Left lung (tissue), 4 donors: ENCODE measurements at regions not wholly inside any gene's neighbourhood (a gene's known extent, or its start where the extent isn't known, plus 50 kb on each side); places are given as distances from the start of the nearest gene placed in this dataset.

Experiments
- ATAC-seq: fragments of 200-7000 bp; cut with Tn5 transposase; one replicate; pipeline ENCODE4 v1.9.1; 2020; ENCODE audit warnings: moderate library complexity
- DNase-seq, 4 donors: peaks; one replicate each; pipeline ENCODE4 v3.0.0-alpha.2; 2013 to 2020
- H3K27ac ChIP-seq, 2 donors: fragments of 200-600 bp; sonication (generic) in 1 of 2; one replicate each; pipeline versions ENCODE4 v1.5.0 to v1.8.0; 2020 to 2021
- H3K27me3 ChIP-seq, 2 donors: fragments of 200-600 bp; sonication (generic) in 1 of 2; one replicate each; pipeline versions ENCODE4 v1.5.0 to v1.8.0; 2020 to 2021
- H3K36me3 ChIP-seq, 2 donors: fragments of 200-600 bp; sonication (generic) in 1 of 2; one replicate each; pipeline versions ENCODE4 v1.5.0 to v1.8.0; 2020 to 2021
- H3K4me1 ChIP-seq, 2 donors: fragments of 200-600 bp; one replicate each; pipeline ENCODE4 v1.8.0; 2021
- H3K4me3 ChIP-seq, 2 donors: fragments of 200-600 bp; sonication (generic) in 1 of 2; one replicate each; pipeline versions ENCODE4 v1.5.0 to v1.8.0; 2020 to 2021; ENCODE audit warnings: mild to moderate bottlenecking in 1 of 2
- H3K9me3 ChIP-seq, 2 donors: fragments of 200-600 bp; sonication (generic) in 1 of 2; one replicate each; pipeline versions ENCODE4 v1.5.0 to v1.8.0; 2020 to 2021
- CTCF ChIP-seq, 2 donors: fragments of 200-600 bp; sonication (generic) in 1 of 2; IDR thresholded peaks; one replicate each; pipeline versions ENCODE4 v1.5.0 to v1.8.0; 2021; ENCODE audit warnings: antibody characterized with exemption in 2 of 2
- intact Hi-C, 2 donors: fragments of 100-400 bp; cut with DNase I; formaldehyde crosslinking; loops; one replicate each; pipeline versions ENCODE4 v1.11.2 to v1.14.2; 2022
- donor health status: DM: no; HTN: yes; CAD: no.
- donor health status: DM: no; HTN: no; CAD: no.

- H3K27ac ChIP-seq: no peak overlapping the region
- intact Hi-C loops: no loop called here
- no peaks in the 10 kb centered on the region for H3K4me1 ChIP-seq
- TF ChIP-seq CTCF (IDR thresholded peaks at IDR 0.05): no peak
- H3K27me3 ChIP-seq: no peaks in the 10 kb centered on the region
- H3K36me3 ChIP-seq: no peaks in the 10 kb centered on the region
- H3K9me3 ChIP-seq: peaks cover 0 to 6% of the 10 kb centered on the region in 2 donors
- ATAC-seq (no peak), DNase-seq (no peak)
- H3K4me3 ChIP-seq: no peak overlapping the region
These were observed 260.6 kb upstream of the STXBP5 start for GRCh38 chr6:146943664-146944063.

GRCh38 chr6:146944077-146944476 lies 260.1 kb upstream of the STXBP5 start:
- no peak for TF ChIP-seq CTCF (IDR thresholded peaks at IDR 0.05)
- no peaks in the 10 kb centered on the region for H3K36me3 ChIP-seq
- no peaks in the 10 kb centered on the region for H3K27me3 ChIP-seq
- no peak overlapping the region for H3K4me3 ChIP-seq
- H3K27ac ChIP-seq: no peak overlapping the region
- no peak for ATAC-seq
- intact Hi-C loops: no loop called here
- H3K9me3 ChIP-seq: peaks cover 0 to 6% of the 10 kb centered on the region in 2 donors
- H3K4me1 ChIP-seq: no peaks in the 10 kb centered on the region
- DNase-seq: no peak

GRCh38 chr6:146944809-146945208 lies 259.4 kb upstream of the STXBP5 start:
- DNase-seq (no peak), ATAC-seq (no peak)
- Histone ChIP-seq H3K27ac (no peak overlapping the region), H3K27me3 (no peaks in the 10 kb centered on the region), H3K4me1 (no peaks in the 10 kb centered on the region), H3K9me3 (peaks cover 0 to 6% of the 10 kb centered on the region in 2 donors), H3K36me3 (no peaks in the 10 kb centered on the region), H3K4me3 (no peak overlapping the region)
- intact Hi-C loops: no loop called here
- no peak for TF ChIP-seq CTCF (IDR thresholded peaks at IDR 0.05)

- H3K9me3 ChIP-seq: peaks cover 0 to 6% of the 10 kb centered on the region in 2 donors
- no peak for TF ChIP-seq CTCF (IDR thresholded peaks at IDR 0.05)
- ATAC-seq (no peak), DNase-seq (no peak)
- intact Hi-C loops: no loop called here
- no peaks in the 10 kb centered on the region for H3K27me3 ChIP-seq
- H3K27ac ChIP-seq: no peak overlapping the region
- no peak overlapping the region for H3K4me3 ChIP-seq
- H3K4me1 ChIP-seq: peaks cover 0 to 7% of the 10 kb centered on the region in 2 donors
- no peaks in the 10 kb centered on the region for H3K36me3 ChIP-seq
These were observed 257.7 kb upstream of the STXBP5 start for GRCh38 chr6:146946559-146946958.

GRCh38 chr6:146948790-146949342 lies 255.4 kb upstream of the STXBP5 start:
- no peak for ATAC-seq
- intact Hi-C loops: no loop called here
- TF ChIP-seq CTCF (IDR thresholded peaks at IDR 0.05): no peak

More at GRCh38 chr6:146948790-146949342, 255.4 kb upstream of the STXBP5 start:
- DNase-seq: no peak
- Histone ChIP-seq H3K27ac (no peak overlapping the region), H3K27me3 (no peaks in the 10 kb centered on the region), H3K36me3 (no peaks in the 10 kb centered on the region), H3K4me3 (no peak overlapping the region), H3K9me3 (no peaks in the 10 kb centered on the region), H3K4me1 (peaks cover 0 to 7% of the 10 kb centered on the region in 2 donors)
